GM18520 (cell line): ENCODE measurements at regions not wholly inside any gene's neighbourhood (a gene's known extent, or its start where the extent isn't known, plus 50 kb on each side); places are given as distances from the start of the nearest gene placed in this dataset.

Source experiments
- ATAC-seq: cut with Tn5 transposase; IDR thresholded peaks from one replicate; pipeline ENCODE4 v1.9.1; 2021; ENCODE audit not compliant: unreplicated experiment

- no peak for ATAC-seq
Observed at GRCh38 chr14:86882818-86883217, 1110.2 kb downstream of the GALC start.

GRCh38 chr14:86865934-86866333, 1127.0 kb downstream of the GALC start:
- ATAC-seq: no peak

DNA sequence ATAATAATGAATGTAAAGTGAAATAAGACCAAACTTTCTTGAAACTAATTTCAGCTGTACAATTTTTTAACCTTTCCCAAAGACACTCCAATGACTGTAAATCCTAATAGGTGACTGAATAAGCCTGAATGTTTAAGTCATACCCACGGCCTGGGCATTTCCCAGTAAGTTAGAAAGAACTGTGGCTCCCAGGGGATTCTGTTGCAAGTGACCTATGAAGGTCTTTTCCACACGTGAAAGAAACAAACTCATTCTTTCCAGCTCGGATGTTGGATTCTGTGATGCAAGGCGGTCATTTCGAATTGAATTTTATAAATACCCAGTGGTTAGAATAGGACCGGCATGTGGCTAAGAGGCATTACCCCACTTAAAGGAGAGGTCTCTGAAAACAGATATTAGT, 1134.4 kb downstream of the GALC start:
- ATAC-seq: no peak

GRCh38 chr14:86858031-86858430, 1135.0 kb downstream of the GALC start:
- no peak for ATAC-seq

GRCh38 chr14:86852530-86852929, 1140.5 kb downstream of the GALC start:
- ATAC-seq: no peak

- no peak for ATAC-seq
Observed at GRCh38 chr14:86847140-86847539, 1145.8 kb downstream of the GALC start.

DNA sequence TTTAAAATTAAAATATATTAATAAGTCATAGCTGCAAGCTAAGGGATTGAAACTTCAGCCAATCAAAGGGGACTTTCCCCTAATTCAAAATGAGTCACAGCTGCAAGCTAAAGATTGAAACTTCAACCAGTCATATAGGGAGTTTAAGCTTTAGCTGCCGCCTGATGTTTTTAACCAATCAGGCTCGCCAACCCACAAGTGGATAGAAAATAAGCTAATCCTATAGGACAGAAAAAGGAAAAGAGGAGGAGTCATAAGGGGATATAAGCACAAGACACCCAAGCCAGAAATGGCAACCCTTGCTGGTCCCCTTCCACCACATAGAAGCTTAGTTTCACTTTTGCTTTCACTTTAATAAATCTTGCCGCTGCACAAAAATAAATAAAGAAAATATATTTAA, 1154.6 kb downstream of the GALC start:
- no peak for ATAC-seq

DNA sequence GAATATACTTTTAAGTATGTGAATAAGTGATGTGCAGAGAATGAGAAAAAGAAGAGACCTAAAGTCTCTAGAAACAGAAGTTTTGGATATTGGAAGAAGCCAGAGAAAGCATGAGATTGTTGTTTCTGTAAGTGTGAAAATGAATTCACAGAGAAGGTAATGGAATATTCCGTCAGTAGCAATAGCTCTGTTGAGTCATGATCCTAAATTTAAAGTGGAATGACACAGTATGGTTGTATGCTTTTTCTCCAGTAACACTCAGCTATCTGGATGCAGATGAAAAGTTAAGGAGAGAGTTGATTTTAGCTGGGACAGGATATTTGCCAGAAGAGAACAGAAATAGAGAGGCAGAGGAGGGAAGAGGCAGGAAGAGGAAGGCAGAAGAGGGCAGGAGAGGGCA, 1166.3 kb downstream of the GALC start:
- ATAC-seq: no peak

DNA sequence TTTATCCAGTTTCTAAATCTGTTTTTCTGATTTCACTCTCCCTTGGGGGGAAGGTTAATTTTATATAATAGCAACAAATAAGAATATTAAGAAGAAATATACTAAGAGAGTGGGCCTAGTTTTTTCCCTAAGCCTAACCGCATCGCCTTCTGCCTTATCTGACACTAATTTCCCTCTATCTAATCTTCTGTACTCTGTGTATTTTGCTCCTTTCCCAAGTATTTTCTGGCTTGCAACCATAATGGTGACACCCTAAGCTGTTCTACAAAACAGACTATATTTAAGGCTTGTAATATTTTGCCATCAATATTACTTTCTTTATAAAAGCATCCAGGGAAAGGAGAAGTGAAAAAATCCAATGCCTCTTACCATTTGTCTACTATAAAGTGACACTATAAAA, 1168.8 kb downstream of the GALC start:
- ATAC-seq: no peak

GRCh38 chr14:86823581-86823980, 1169.4 kb downstream of the GALC start:
- ATAC-seq: no peak

DNA sequence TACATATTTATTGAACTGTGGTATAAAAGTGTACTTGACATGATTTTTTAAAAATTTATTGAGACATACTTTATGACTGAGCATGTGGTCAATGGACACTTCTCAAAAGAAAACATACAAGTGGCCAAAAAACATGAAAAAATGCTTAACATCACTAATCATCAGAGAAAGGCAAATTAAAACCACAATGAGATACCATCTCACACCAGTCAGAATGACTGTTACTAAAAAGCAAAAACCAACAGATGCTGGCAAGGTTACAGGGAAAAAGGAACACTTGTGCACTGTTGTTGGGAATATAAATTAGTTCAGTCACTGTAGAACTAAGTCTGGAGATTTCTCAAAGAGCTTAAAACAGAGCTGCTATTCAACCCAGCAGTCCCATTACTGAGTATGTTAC, 1177.6 kb downstream of the GALC start:
- ATAC-seq: no peak

DNA sequence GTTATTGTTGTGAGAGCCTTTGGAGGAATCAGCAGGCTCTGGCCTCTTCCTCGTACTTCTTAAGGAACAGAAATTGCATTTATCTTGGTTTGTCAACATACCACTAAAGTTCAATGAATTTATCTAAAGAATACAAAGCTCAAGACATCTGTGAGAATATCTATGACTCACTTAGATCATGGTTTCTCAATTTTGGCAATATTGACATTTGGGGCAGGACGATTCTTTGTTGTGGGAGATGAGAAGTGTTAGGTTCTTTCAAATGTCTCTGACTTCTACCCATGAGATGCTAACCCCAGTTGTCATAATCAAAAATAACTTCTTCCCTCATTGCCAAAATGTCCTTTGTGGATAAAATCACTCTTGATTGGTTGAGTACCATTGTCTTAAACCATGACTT, 1190.3 kb downstream of the GALC start:
- no peak for ATAC-seq

GRCh38 chr14:86799244-86799647, 1193.7 kb downstream of the GALC start:
- no peak for ATAC-seq

DNA sequence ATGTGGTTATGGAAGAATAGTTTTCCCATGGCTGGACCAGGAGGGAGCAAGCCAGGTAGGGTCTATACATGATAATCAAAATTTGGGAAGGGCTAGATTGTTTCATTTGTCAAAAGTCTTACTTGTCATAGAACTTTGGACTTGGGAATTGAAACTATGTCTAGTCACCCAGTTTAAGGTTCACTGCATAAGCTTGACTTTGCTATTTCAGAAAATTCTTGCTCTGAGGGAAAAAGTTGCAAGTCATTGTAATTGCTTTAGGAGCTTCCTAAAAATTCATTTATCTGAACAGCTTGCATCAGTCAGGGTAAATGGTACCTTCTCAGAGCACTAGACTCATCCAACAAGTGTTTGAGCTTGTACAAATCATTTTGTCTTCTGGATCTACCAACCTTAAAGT, 1194.7 kb downstream of the GALC start:
- ATAC-seq: no peak

DNA sequence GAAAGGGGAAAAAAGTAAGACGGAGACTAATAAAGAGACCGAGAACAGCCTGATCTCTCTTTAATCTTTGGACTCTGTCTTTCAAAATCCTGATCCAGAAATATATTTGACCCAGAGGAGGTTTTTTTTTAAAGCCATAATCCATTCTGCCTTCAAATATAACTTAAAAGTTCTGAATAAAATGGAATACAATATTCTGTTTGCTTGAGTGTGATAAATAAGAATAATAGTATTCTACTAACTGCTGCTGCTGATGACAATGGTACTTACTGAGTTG, 1196.0 kb downstream of the GALC start:
- no peak for ATAC-seq

DNA sequence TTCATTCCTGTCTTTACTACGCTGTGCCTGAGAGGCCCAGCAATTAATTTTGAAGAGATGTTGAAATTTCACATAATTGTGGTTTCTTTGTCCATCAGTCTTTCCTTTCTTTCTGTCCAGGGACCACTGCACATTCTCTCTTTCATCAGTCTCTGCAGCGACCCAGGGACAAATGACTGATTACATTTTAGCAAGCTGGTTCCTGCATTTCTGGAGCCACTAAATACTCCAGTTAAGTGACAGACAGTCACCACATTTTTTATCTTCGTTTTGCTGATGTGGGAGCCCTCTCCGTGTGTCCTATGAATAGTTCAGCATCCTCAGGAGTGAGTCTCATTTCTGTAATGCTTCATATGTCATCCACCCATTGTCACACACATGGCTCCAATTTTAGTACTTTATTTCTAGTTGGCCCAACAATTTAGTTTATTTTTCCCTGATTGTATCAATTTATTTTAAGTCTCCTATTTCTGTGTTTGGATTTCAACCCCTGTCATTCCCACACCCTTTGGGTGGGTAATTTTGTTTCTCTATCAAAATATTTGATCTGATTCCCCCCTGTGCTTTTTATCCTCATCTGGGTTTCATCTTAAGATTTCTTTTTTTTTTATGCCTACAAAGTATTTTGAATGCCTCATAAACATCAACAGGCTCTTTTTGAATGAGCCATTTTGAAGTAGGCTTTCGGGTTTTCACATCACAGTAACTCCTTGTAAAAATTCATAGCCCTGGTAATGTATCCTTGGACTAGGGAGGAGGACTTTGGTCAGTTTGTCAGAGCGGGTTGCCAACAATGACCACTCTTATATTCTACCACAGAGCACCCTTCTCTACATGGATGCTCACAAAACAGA, 1196.5 kb downstream of the GALC start:
- ATAC-seq: no peak

GRCh38 chr14:86794689-86795088, 1198.3 kb downstream of the GALC start:
- ATAC-seq: no peak

DNA sequence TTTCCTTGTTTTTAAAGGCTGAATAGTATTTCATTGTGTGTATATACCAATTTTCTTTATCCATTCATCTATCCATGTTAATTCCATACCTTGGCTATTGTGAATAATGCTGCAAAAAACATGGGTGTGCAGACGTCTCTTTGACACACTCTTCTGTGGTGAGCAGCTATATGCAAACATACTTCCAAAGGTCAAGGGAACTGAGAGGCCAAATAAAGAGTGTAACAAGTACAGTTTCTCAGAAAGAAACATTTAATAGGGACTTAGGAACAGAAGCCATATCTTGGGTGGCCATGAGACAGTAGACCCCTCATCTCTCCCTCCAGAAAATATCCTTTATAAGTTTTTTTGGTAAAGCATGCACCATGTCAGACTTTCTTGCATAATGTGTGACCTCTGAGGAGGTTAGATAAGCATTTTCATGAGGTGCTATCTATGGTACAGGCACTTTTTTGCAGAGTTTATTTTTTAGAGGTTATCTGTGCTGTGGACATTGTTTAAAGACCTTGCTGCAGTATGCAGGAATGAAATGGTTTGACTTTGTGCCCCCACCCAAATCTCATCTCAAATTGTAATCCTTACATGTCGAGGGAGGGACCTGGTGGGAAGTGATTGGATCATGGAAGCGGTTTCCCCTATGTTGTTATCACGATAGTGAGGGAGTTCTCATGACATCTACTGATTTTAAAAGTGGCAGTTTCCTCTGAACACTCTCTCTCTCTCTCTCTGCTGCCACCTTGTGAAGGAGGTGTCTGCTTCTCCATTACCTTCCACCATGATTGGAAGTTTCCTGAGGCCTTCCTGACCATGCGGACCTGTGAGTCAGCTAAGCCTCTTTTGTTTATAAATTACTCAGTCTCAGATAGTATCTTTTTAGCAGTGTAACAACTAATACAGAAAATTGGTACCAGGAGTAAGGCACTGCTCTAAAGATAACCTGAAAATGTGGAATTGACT, 1202.3 kb downstream of the GALC start:
- ATAC-seq: no peak

GRCh38 chr14:86788224-86788623, 1204.8 kb downstream of the GALC start:
- no peak for ATAC-seq

DNA sequence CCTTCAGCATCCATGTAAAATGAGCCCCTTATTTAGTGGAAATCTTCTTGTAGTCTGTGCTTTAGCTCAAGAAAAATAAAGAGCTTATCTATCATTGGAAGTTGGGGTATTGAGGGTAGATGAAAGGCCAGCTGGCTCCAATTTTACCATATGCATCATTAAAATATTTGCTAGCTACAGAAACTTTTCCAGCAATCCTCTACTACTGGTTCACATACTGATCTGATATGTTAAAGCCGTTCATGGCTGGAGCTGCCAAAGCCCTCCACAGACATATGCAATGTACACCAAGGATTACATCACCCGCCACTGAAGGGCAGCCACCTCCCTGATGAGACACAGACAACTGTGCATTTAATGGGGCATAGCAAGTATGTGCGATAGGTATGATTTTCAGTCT, 1205.3 kb downstream of the GALC start:
- no peak for ATAC-seq

GRCh38 chr14:86782092-86782580, 1210.8 kb downstream of the GALC start:
- ATAC-seq: no peak

DNA sequence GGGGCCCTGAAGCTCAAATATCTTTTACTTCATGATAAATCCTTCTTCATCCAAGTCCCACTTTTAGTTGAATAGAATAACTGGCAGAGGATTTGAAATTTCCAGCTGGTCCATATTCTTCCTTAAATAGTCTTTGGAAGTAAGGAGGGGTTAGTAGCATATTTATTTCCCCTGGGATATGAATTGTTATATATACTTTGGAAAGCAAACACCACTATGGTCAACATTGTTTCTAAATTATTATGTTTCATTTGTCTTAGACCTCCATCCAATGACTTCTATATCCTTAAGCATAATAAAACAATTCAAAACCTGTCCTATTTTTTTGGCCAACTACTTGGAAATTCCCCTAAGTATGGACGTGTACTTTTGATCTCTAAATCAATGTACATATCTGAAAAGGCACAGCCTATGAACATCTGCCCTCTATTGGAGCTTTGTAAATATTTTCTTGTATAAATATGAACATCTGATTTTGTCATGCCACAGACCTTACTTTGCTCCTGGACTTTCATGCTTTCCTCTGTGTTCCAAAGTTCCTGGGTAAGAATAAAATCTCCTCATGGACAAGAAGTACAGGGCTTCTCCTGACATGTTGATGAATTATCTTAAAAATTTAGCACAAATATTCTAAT, 1212.0 kb downstream of the GALC start:
- ATAC-seq: no peak
